Stomach (tissue), 4 donors: ENCODE measurements at regions not wholly inside any gene's neighbourhood (a gene's known extent, or its start where the extent isn't known, plus 50 kb on each side); places are given as distances from the start of the nearest gene placed in this dataset.
A peak's percentile ranks its signal among the peaks of the same experiment; 100 is the strongest.
"Not testable (repeated sequence)": the region's sequence is repeated elsewhere in the genome, so short reads cannot be mapped to it uniquely, and the experiment has no call there.

Source experiments
- EP300 ChIP-seq: sonication (generic); formaldehyde crosslinking; IDR thresholded peaks from one replicate; pipeline ENCODE4 v1.6.1; 2017; ENCODE audit warnings: antibody characterized with exemption
- POLR2A ChIP-seq, 4 donors: fragments of 450-650 bp; IDR thresholded peaks; one replicate each; pipeline ENCODE4 v1.6.1; 2016; ENCODE audit warnings: antibody characterized with exemption in 4 of 4, control low read depth in 2 of 4, mild to moderate bottlenecking in 1 of 4, moderate library complexity in 1 of 4
- POLR2AphosphoS5 ChIP-seq, 3 donors: sonication (generic); formaldehyde crosslinking; IDR thresholded peaks; one replicate each; pipeline ENCODE4 v1.6.1; 2016; ENCODE audit warnings: antibody characterized with exemption in 3 of 3
- TF ChIP-seq, protein P1 (sequence below), 7 experiments: fragments of 450-650 bp in 4 of 7; fragments of 200-600 bp in 3 of 7; sonication (generic) in 3 of 7; IDR thresholded peaks; one replicate each; pipeline ENCODE4 v1.5.1; 2016 to 2019; ENCODE audit warnings: antibody characterized with exemption in 7 of 7, control low read depth in 2 of 7, mild to moderate bottlenecking in 1 of 7

DNA sequence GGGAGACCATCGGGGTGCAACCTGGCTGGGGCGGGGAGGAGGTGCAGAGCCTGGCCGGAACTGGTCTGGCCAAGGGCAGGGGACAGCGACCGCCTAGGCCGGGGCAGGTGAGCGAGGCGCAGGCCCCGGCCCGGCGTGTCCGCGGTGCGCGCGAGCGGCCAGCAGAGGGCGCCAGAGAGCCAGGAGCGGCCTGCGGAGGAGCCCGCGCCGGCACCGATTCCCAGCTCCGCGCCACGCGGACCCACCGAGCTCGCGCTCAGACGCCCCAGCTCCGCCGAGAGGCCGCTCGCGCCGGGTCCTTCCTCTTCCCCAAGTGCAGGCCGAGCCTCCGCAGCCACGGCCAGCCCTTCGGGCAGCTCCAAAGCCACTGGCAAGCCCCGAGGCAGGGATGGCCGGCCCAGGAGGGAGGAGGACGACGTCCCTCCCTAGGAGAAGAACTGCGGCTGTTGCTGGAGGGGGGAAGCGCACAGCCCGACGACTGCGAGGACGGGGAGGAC, 128.9 kb upstream of the HMX1 start:
- TF ChIP-seq POLR2AphosphoS5 (IDR thresholded peaks at IDR 0.05); EP300; POLR2A (IDR thresholded peaks at IDR 0.05): not testable (repeated sequence)
- TF ChIP-seq, protein P1, sequence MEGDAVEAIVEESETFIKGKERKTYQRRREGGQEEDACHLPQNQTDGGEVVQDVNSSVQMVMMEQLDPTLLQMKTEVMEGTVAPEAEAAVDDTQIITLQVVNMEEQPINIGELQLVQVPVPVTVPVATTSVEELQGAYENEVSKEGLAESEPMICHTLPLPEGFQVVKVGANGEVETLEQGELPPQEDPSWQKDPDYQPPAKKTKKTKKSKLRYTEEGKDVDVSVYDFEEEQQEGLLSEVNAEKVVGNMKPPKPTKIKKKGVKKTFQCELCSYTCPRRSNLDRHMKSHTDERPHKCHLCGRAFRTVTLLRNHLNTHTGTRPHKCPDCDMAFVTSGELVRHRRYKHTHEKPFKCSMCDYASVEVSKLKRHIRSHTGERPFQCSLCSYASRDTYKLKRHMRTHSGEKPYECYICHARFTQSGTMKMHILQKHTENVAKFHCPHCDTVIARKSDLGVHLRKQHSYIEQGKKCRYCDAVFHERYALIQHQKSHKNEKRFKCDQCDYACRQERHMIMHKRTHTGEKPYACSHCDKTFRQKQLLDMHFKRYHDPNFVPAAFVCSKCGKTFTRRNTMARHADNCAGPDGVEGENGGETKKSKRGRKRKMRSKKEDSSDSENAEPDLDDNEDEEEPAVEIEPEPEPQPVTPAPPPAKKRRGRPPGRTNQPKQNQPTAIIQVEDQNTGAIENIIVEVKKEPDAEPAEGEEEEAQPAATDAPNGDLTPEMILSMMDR (IDR thresholded peaks at IDR 0.05) = peak in 4 of 7 experiments; percentile 6 to 90 (median 85)
